VCaP (cell line): ENCODE measurements at regions not wholly inside any gene's neighbourhood (a gene's known extent, or its start where the extent isn't known, plus 50 kb on each side); places are given as distances from the start of the nearest gene placed in this dataset.
"Not testable (repeated sequence)": the region's sequence is repeated elsewhere in the genome, so short reads cannot be mapped to it uniquely, and the experiment has no call there.

Experiments used
- H3K27ac ChIP-seq: fragments of 450-650 bp; 2 replicates; pipeline ENCODE4 v1.5.1; 2017
- TF ChIP-seq, protein P1 (sequence below): fragments of 450-650 bp; conservative IDR thresholded peaks from 2 replicates; pipeline ENCODE4 v1.5.1; 2017; ENCODE audit warnings: mild to moderate bottlenecking, moderate library complexity

DNA sequence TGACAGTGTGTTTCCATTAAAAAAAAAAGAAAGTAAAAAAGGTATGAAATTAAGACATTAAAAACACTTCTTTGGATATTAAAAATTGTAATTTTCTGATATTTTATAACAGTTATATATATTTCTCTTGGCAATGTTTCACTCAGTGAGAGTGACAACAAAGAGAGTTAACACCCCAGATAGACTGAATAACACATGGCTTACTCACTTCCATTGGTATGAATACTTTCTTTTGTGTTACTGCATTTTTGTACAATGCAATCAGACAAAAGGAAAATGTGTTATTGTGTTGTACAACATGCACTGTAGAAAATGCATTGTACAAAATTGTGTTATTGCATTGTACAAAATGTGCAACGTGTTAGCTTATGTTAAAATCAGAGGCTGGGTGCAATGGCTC lies 676.6 kb upstream of the AMELY start:
- not testable (repeated sequence) for H3K27ac ChIP-seq

DNA sequence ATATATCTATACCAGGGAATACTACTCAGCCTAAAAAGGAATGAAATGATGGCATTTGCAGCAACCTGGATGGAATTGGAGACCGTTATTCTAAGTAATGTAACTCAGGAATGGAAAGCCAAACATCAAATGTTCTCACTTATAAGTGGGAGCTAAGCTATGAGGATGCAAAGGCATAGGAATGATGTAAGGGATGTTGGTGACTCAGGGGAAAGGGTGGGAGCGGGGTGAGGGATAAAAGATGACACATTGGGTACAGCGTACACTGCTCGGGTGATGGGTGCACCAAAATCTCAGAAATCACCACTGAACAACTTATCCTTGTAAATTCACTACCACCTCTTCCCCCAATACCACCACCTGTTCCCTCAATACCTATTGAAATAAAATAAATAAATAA lies 651.0 kb upstream of the AMELY start:
- TF ChIP-seq, protein P1, sequence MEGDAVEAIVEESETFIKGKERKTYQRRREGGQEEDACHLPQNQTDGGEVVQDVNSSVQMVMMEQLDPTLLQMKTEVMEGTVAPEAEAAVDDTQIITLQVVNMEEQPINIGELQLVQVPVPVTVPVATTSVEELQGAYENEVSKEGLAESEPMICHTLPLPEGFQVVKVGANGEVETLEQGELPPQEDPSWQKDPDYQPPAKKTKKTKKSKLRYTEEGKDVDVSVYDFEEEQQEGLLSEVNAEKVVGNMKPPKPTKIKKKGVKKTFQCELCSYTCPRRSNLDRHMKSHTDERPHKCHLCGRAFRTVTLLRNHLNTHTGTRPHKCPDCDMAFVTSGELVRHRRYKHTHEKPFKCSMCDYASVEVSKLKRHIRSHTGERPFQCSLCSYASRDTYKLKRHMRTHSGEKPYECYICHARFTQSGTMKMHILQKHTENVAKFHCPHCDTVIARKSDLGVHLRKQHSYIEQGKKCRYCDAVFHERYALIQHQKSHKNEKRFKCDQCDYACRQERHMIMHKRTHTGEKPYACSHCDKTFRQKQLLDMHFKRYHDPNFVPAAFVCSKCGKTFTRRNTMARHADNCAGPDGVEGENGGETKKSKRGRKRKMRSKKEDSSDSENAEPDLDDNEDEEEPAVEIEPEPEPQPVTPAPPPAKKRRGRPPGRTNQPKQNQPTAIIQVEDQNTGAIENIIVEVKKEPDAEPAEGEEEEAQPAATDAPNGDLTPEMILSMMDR, result no peak
- no peak overlapping the region for H3K27ac ChIP-seq

DNA sequence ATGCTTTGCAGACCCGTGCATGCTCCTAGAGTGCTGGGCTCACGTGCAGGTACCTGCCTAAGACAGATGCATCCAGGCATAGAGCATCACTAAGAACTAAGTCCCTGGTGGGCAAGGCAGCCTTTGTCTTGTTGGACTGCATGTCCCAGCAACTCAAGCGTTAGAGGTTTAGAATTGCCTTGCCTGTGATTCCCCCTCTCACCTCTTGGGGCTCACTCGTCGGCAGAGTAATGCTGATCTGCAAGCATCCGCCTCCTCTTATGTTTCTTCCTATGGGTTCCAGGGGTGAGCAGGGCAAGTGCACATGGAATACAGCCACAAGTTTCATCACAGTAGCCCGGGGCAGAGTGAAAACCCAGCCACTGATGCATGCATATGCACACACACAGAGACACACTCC lies 646.1 kb upstream of the AMELY start:
- TF ChIP-seq, protein P1, result peak; percentile 48
- H3K27ac ChIP-seq, result no peak overlapping the region

DNA sequence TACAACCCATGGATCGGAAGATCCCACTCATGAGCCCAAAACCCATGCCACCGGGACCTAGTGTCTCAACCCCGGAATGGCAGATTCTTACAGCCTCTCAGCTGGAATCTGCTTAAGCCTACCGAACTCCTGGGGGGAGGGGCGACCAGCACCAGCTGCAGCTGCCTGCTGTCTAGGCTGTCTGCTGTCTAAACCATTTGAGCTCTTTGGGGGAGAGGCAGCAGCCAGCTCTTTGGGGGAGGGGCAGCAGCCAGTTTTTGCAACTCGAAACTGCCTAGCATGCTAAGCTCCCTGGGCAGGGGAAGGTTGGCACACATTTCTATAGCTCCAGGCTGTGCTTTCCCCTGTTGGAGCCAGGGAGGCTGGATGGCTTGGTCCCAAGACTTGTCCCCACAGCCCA lies 643.5 kb upstream of the AMELY start:
- H3K27ac ChIP-seq, result no peak overlapping the region
- TF ChIP-seq, protein P1, result no peak

DNA sequence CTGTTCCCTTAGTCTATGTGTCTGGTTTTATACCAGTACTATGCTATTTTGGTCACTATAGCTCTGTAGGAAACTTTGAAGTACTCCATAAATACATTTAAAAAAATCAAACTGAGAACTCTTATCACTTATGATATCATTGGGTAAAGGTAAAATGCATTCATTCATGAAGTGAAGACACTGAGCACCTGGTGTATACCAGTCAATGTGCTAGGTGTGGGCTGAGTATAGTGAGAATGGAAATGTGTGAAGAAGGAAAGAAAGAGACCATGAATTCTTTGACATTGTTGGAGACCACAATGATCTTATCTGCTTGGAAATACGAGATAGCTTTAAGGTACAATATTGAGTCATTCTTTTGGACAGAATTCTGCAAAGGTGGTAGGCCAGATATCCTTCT lies 633.5 kb upstream of the AMELY start:
- no peak overlapping the region for H3K27ac ChIP-seq
- TF ChIP-seq, protein P1, result no peak

DNA sequence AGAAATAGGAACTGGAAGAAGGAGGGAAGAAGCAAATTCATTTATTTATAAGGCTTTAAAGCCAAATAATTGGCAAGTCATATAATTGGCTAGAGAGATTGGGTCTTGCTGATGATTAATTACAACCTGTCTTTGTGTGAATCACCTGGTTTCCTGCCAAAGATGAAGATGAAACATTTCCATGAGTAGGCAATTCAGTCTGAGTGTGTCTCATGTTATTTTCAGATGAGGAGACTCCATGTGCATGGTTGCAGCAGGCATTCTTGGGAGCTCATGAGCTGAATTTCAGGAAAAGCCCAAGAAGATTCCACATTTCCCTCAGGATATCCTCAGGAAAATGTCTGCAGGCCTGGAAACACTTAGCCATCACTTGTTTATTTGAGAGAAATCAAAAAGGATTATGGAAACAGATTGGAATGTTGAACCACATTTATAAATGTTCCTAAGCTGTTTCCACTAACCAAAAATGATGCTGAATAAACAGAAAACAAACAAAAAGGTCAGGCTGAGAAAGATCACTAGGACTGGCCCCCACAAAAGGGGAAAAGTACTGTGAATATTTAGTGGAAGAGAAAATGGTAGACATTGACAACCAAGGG lies 632.7 kb upstream of the AMELY start:
- H3K27ac ChIP-seq, result no peak overlapping the region
- TF ChIP-seq, protein P1, result no peak

DNA sequence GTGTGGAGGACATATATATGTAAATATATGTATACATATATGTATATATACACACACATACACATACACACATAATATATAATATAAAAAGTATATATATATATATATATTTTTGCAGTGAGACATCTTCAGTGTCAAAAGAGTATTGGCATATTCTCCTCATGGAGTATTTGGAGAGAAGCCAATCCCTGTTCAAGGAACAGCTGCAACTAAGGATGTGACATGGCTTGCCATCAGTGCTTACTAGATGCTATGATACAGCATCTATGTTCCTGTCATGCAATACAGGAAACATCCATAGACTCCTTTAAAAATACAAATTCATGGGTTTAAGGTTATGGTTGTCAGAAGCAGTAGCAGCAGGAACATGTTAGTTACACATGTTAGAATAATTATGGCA lies 632.0 kb upstream of the AMELY start:
- TF ChIP-seq, protein P1, result no peak
- H3K27ac ChIP-seq, result no peak overlapping the region

DNA sequence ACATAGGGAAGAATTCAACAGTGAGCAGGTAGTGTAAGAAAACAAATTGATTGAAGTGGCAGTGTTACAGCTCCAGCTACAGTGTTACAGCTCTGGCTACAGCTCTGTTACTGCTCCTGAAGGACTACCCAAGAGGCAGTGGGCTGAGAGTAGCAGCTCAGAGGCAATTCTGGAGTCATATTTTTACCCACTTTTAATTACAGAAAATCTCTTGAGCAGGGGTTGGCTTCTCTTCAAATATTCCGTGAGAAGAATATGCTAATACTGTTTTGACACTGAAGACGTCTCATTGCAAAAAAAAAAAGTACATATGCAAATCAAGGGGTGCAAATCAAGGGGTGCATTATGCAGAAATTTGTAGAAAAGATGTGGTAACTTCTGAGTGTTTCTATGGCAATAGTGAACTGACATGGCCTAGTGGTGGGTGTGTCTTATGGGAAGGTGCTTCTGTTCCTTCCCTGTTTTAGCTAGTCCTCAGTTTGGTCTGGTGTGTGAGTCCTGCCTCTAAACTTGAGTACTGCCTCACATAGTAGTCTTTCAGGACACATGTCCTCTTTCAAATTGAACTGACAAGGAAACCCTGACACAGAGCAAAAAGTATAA lies 630.8 kb upstream of the AMELY start:
- TF ChIP-seq, protein P1, result no peak
- H3K27ac ChIP-seq, result no peak overlapping the region
